SK-N-SH (cell line): ENCODE measurements at regions not wholly inside any gene's neighbourhood (a gene's known extent, or its start where the extent isn't known, plus 50 kb on each side); places are given as distances from the start of the nearest gene placed in this dataset.

ENCODE experiments used
- CTCF ChIA-PET: fragments of 300-600, 350-600 bp; formaldehyde crosslinking; extraction: SDS; loops from one replicate; lab custom pipeline; 2021; lab: Yijun Ruan, JAX
- POLR2A ChIA-PET: fragments of 350-600 bp; sonication (Branson Sonifier 250); formaldehyde crosslinking; extraction: SDS; loops from one replicate; lab custom pipeline; 2020; ENCODE audit warnings: antibody characterized with exemption, inconsistent platforms; lab: Yijun Ruan, JAX
- DNase-seq: peaks from one replicate; pipeline ENCODE4 v3.0.0; 2012
- H2AFZ ChIP-seq: fragments of 200-600 bp; sonication (generic); 2 replicates; pipeline ENCODE4 v1.8.1; 2016; ENCODE audit warnings: antibody characterized with exemption, mild to moderate bottlenecking, low read depth
- H3F3A ChIP-seq: fragments of 200-600 bp; sonication (generic); replicated peaks from 2 replicates; pipeline ENCODE3; 2016; ENCODE audit warnings: antibody characterized with exemption, mild to moderate bottlenecking; ENCODE audit not compliant: insufficient read depth
- H3K27ac ChIP-seq, 2 experiments: fragments of 200-500 bp in 1 of 2; fragments of 200-600 bp in 1 of 2; sonication (Bioruptor generic) in 1 of 2; sonication (generic), shearing (Covaris generic) in 1 of 2; 2 replicates each; pipeline versions ENCODE4 v1.5.1 to v1.6.1; 2014 to 2016; ENCODE audit warnings: low read depth in 2 of 2, inconsistent platforms in 1 of 2, low read length in 1 of 2, mild to moderate bottlenecking in 1 of 2, mixed read lengths in 1 of 2
- H3K27me3 ChIP-seq: fragments of 200-600 bp; sonication (generic), shearing (Covaris generic); 2 replicates; pipeline ENCODE4 v1.6.1; 2016; ENCODE audit warnings: mixed run types; ENCODE audit not compliant: insufficient read depth
- H3K36me3 ChIP-seq, 2 experiments: fragments of 200-500 bp in 1 of 2; fragments of 200-600 bp in 1 of 2; sonication (Bioruptor generic) in 1 of 2; sonication (generic) in 1 of 2; replicated peaks in 1 of 2; 2 replicates each; pipeline versions ENCODE3 to v1.5.1; 2014 to 2016; ENCODE audit warnings: low read length in 1 of 2, mild to moderate bottlenecking in 1 of 2; ENCODE audit not compliant: insufficient read depth in 2 of 2, control insufficient read depth in 1 of 2
- H3K4me1 ChIP-seq, 2 experiments: fragments of 200-500 bp in 1 of 2; fragments of 200-600 bp in 1 of 2; sonication (Bioruptor generic) in 1 of 2; sonication (generic), shearing (Covaris generic) in 1 of 2; 2 replicates each; pipeline versions ENCODE4 v1.5.1 to v1.6.1; 2014 to 2016; ENCODE audit warnings: low read depth in 1 of 2, low read length in 1 of 2, mixed run types in 1 of 2; ENCODE audit not compliant: insufficient read depth in 2 of 2, control insufficient read depth in 1 of 2
- H3K4me2 ChIP-seq: fragments of 200-600 bp; sonication (generic), shearing (Covaris generic); 2 replicates; pipeline ENCODE4 v1.6.1; 2017; ENCODE audit warnings: mixed run types
- H3K4me3 ChIP-seq, 2 experiments: fragments of 200-500 bp in 1 of 2; fragments of 200-600 bp in 1 of 2; sonication (Bioruptor generic) in 1 of 2; sonication (generic), shearing (Covaris generic) in 1 of 2; 2 replicates each; pipeline versions ENCODE4 v1.5.1 to v1.8.1; 2014 to 2016; ENCODE audit warnings: low read depth in 2 of 2, inconsistent platforms in 1 of 2, low read length in 1 of 2, mild to moderate bottlenecking in 1 of 2, mixed read lengths in 1 of 2, moderate library complexity in 1 of 2
- H3K79me2 ChIP-seq: fragments of 200-600 bp; sonication (generic); 2 replicates; pipeline ENCODE4 v1.8.1; 2017; ENCODE audit warnings: mild to moderate bottlenecking; ENCODE audit not compliant: insufficient read depth
- H3K9ac ChIP-seq: fragments of 200-600 bp; sonication (generic); 2 replicates; pipeline ENCODE4 v1.6.1; 2017; ENCODE audit warnings: mixed run types
- H3K9me2 ChIP-seq: fragments of 200-600 bp; sonication (generic); 2 replicates; pipeline ENCODE4 v1.6.1; 2017; ENCODE audit warnings: mixed run types
- H3K9me3 ChIP-seq: fragments of 200-600 bp; sonication (generic); 2 replicates; pipeline ENCODE4 v1.6.1; 2017; ENCODE audit warnings: mixed run types, mild to moderate bottlenecking, moderate library complexity
- H4K20me1 ChIP-seq: fragments of 200-600 bp; sonication (generic); 2 replicates; pipeline ENCODE4 v1.6.1; 2017; ENCODE audit warnings: mild to moderate bottlenecking, mixed run types; ENCODE audit not compliant: insufficient read depth
- EZH2phosphoT487 ChIP-seq: fragments of 200-600 bp; sonication (generic); IDR thresholded peaks from 2 replicates; pipeline ENCODE4 v1.6.1; 2017; ENCODE audit warnings: low read depth, mixed run types, mild to moderate bottlenecking, antibody characterized with exemption, moderate library complexity, borderline replicate concordance
- GABPA ChIP-seq: IDR thresholded peaks from 2 replicates; pipeline ENCODE4 v1.4.0; 2012; ENCODE audit warnings: low read depth, mild to moderate bottlenecking
- MXI1 ChIP-seq: IDR thresholded peaks from 2 replicates; pipeline ENCODE4 v1.6.1; 2012; ENCODE audit warnings: mild to moderate bottlenecking, low read depth, low read length, improper control_type of control experiment
- NRF1 ChIP-seq: IDR thresholded peaks from 2 replicates; pipeline ENCODE4 v1.6.1; 2012; ENCODE audit warnings: low read depth, mild to moderate bottlenecking, low read length
- RAD21 ChIP-seq: IDR thresholded peaks from 2 replicates; pipeline ENCODE4 v1.6.1; 2012; ENCODE audit warnings: mild to moderate bottlenecking, low read length
- RCOR1 ChIP-seq: fragments of 150-350 bp; IDR thresholded peaks from 2 replicates; pipeline ENCODE4 v1.6.1; 2017; ENCODE audit warnings: antibody characterized with exemption, low read length
- REST ChIP-seq: IDR thresholded peaks from 2 replicates; pipeline ENCODE4 v1.6.1; 2012; ENCODE audit warnings: mild to moderate bottlenecking, low read depth, low read length, moderate library complexity
- RFX5 ChIP-seq: IDR thresholded peaks from 2 replicates; pipeline ENCODE4 v1.6.1; 2012; ENCODE audit warnings: mild to moderate bottlenecking, improper control_type of control experiment, low read length
- RXRA ChIP-seq: IDR thresholded peaks from 2 replicates; pipeline ENCODE4 v1.4.0; 2012; ENCODE audit warnings: low read depth, mild to moderate bottlenecking, borderline replicate concordance
- SMC3 ChIP-seq: IDR thresholded peaks from 2 replicates; pipeline ENCODE4 v1.6.1; 2012; ENCODE audit warnings: low read depth, low read length, improper control_type of control experiment
- TAF1 ChIP-seq: IDR thresholded peaks from 2 replicates; pipeline ENCODE4 v1.6.1; 2012; ENCODE audit warnings: low read depth, mild to moderate bottlenecking, low read length, moderate library complexity, borderline replicate concordance
- USF1 ChIP-seq: IDR thresholded peaks from 2 replicates; pipeline ENCODE4 v1.4.0; 2012; ENCODE audit warnings: low read depth, borderline replicate concordance
- YY1 ChIP-seq: IDR thresholded peaks from 2 replicates; pipeline ENCODE4 v1.4.0; 2012; ENCODE audit warnings: low read depth, mild to moderate bottlenecking
- WGBS: methylation state at CpG from one replicate; pipeline ENCODE4 v1.1.6; 2017; ENCODE audit warnings: low lambda C conversion rate; 5-methylcytosine and 5-hydroxymethylcytosine counted together
- TF ChIP-seq, protein P1 (sequence below): IDR thresholded peaks from 2 replicates; pipeline ENCODE4; 2012

- Histone ChIP-seq H3K9ac (no peak overlapping the region), H3K27me3 (no peaks in the 10 kb centered on the region), H3K79me2 (no peaks in the 10 kb centered on the region), H3F3A (no peaks in the 10 kb centered on the region), H2AFZ (no peak overlapping the region), H3K9me2 (no peaks in the 10 kb centered on the region), H3K27ac (no peak overlapping the region), H3K36me3 (no peaks in the 10 kb centered on the region), H4K20me1 (no peaks in the 10 kb centered on the region), H3K4me1 (no peaks in the 10 kb centered on the region), H3K4me2 (no peak overlapping the region), H3K9me3 (no peaks in the 10 kb centered on the region), H3K4me3 (no peak overlapping the region)
- ChIA-PET POLR2A (no interaction called here), CTCF (no interaction called here)
- WGBS = 10% methylated on average over 5 of the region's 7 CpGs
- TF ChIP-seq RAD21 (no peak), RCOR1 (no peak), TAF1 (no peak), YY1 (no peak), SMC3 (no peak), RFX5 (no peak), NRF1 (no peak), USF1 (no peak), RXRA (no peak), EZH2phosphoT487 (no peak), REST (no peak)
- TF ChIP-seq, protein P1, sequence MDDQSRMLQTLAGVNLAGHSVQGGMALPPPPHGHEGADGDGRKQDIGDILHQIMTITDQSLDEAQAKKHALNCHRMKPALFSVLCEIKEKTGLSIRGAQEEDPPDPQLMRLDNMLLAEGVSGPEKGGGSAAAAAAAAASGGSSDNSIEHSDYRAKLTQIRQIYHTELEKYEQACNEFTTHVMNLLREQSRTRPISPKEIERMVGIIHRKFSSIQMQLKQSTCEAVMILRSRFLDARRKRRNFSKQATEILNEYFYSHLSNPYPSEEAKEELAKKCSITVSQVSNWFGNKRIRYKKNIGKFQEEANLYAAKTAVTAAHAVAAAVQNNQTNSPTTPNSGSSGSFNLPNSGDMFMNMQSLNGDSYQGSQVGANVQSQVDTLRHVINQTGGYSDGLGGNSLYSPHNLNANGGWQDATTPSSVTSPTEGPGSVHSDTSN = no peak
- DNase-seq = no peak
Measured at GRCh38 chr1:191306916-191307315, 829.3 kb upstream of the BRINP3 start.

DNA sequence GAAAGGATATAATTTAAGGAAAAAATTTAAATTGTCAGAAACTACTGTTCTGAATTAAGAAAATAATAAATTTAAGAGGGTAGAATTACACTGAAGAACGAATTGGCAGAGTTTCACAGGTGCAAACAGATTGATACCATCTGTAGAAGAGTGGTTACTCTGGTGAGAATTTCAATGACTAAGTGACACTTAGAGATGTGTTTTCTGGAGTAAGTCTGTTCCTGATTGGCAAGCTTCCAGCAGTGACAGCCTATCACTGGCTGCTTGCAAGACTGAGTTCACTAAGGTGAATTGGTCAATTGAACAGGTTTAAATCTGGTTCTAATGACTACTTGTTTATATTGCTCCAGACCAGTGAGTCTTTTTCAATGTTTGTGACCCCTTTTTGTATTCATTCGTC, 838.2 kb upstream of the RGS18 start:
- Histone ChIP-seq H3K79me2 (no peaks in the 10 kb centered on the region), H3K27me3 (no peaks in the 10 kb centered on the region), H3K4me3 (no peak overlapping the region), H4K20me1 (no peaks in the 10 kb centered on the region), H3K27ac (no peak overlapping the region), H3K4me2 (no peak overlapping the region), H3K36me3 (no peaks in the 10 kb centered on the region), H3K9me2 (no peaks in the 10 kb centered on the region), H2AFZ (no peak overlapping the region), H3F3A (no peaks in the 10 kb centered on the region), H3K4me1 (no peaks in the 10 kb centered on the region), H3K9me3 (no peaks in the 10 kb centered on the region), H3K9ac (no peak overlapping the region)
- TF ChIP-seq MXI1 (no peak), GABPA (no peak), EZH2phosphoT487 (no peak)
- ChIA-PET POLR2A (no interaction called here), CTCF (no interaction called here)
- no peak for DNase-seq
- 0% methylated on average over 2 of the region's 2 CpGs for WGBS
